H1 (cell line): ENCODE measurements at regions not wholly inside any gene's neighbourhood (a gene's known extent, or its start where the extent isn't known, plus 50 kb on each side); places are given as distances from the start of the nearest gene placed in this dataset.

Experiments
- POLR2A ChIP-seq, 2 experiments: IDR thresholded peaks; 1 replicate in 1 of 2; 2 replicates in 1 of 2; pipeline ENCODE4 v1.6.1; 2011; ENCODE audit warnings: low read depth in 2 of 2, low read length in 2 of 2, mild to moderate bottlenecking in 2 of 2; ENCODE audit errors: control extremely low read depth in 1 of 2
- RFX5 ChIP-seq: IDR thresholded peaks from 2 replicates; pipeline ENCODE4 v1.6.1; 2011; ENCODE audit warnings: low read depth, low read length, improper control_type of control experiment, borderline replicate concordance

- TF ChIP-seq POLR2A (IDR thresholded peaks at IDR 0.05; ENCODE audit: control extremely low read depth in 1 of 2, low read depth in 2 of 2, low read length in 2 of 2) (no peak), RFX5 (no peak)
These were observed 447.1 kb downstream of the MID1IP1 start for GRCh38 chrX:39248330-39248729.
